Panc1 (cell line): ENCODE measurements at regions not wholly inside any gene's neighbourhood (a gene's known extent, or its start where the extent isn't known, plus 50 kb on each side); places are given as distances from the start of the nearest gene placed in this dataset.

ENCODE experiments used
- ATAC-seq: fragments of 200-7000 bp; cut with Tn5 transposase; 2 replicates; pipeline ENCODE4 v1.9.1; 2020; ENCODE audit warnings: mild to moderate bottlenecking, moderate library complexity
- BruUV-seq: library from RNA; stranded (reverse); fragments of 400-500 nt; replicated peaks from 2 replicates; lab custom pipeline; 2021; lab: Mats Ljungman, UMichigan
- CTCF ChIA-PET: fragments of 300-600 bp; sonication (Branson Sonifier 250); formaldehyde crosslinking; loops from one replicate; lab custom pipeline; 2022; ENCODE audit warnings: antibody characterized with exemption; lab: Charles Lee
- POLR2A ChIA-PET: fragments of 300-600 bp; sonication (Branson Sonifier 250); formaldehyde crosslinking; loops from one replicate; lab custom pipeline; 2022; ENCODE audit warnings: antibody characterized with exemption; lab: Charles Lee
- DNase-seq: peaks from one replicate; pipeline ENCODE4 v3.0.0-alpha.2; 2010; ENCODE audit warnings: low read depth, low spot score
- H3K27ac ChIP-seq: 2 replicates; pipeline ENCODE4 v1.5.1; 2011; ENCODE audit warnings: mild to moderate bottlenecking, low read length, inconsistent platforms
- H3K27me3 ChIP-seq: fragments of 200-500 bp; sonication (Bioruptor generic); 2 replicates; pipeline ENCODE4 v1.6.0; 2014; ENCODE audit warnings: low read length, inconsistent platforms; ENCODE audit not compliant: control insufficient read depth, insufficient read depth
- H3K36me3 ChIP-seq: fragments of 200-500 bp; sonication (Bioruptor generic); 2 replicates; pipeline ENCODE4 v1.5.1; 2014; ENCODE audit warnings: inconsistent platforms, mild to moderate bottlenecking, low read length, moderate library complexity; ENCODE audit not compliant: control insufficient read depth, insufficient read depth
- H3K4me1 ChIP-seq: 2 replicates; pipeline ENCODE4 v1.5.1; 2011; ENCODE audit warnings: inconsistent platforms, mild to moderate bottlenecking, low read length, moderate library complexity; ENCODE audit not compliant: control insufficient read depth, insufficient read depth
- H3K4me3 ChIP-seq, 2 experiments: 2 replicates each; pipeline ENCODE4 v1.5.1; 2011 to 2012; ENCODE audit warnings: low read depth in 2 of 2, low read length in 2 of 2, mild to moderate bottlenecking in 2 of 2, inconsistent platforms in 1 of 2, moderate library complexity in 1 of 2
- H3K9me3 ChIP-seq: fragments of 200-500 bp; sonication (Bioruptor generic); 2 replicates; pipeline ENCODE4 v1.5.1; 2014; ENCODE audit warnings: low read depth, mild to moderate bottlenecking, inconsistent platforms, low read length, moderate library complexity; ENCODE audit not compliant: control insufficient read depth, insufficient read depth
- CTCF ChIP-seq: fragments of 450-650 bp; IDR thresholded peaks from 2 replicates; pipeline ENCODE4 v1.5.1; 2017; ENCODE audit warnings: mild to moderate bottlenecking
- POLR2AphosphoS5 ChIP-seq: IDR thresholded peaks from 2 replicates; pipeline ENCODE4 v1.6.1; 2012; ENCODE audit warnings: mild to moderate bottlenecking, low read depth, low read length, moderate library complexity
- REST ChIP-seq, 2 experiments: IDR thresholded peaks; 2 replicates each; pipeline ENCODE4 v1.6.1; 2011 to 2012; ENCODE audit warnings: low read depth in 2 of 2, control low read depth in 1 of 2, low read length in 1 of 2, mild to moderate bottlenecking in 1 of 2, moderate library complexity in 1 of 2; ENCODE audit not compliant: insufficient read depth in 1 of 2
- SIN3A ChIP-seq: IDR thresholded peaks from 2 replicates; pipeline ENCODE4 v1.6.1; 2012; ENCODE audit warnings: low read depth, mild to moderate bottlenecking, low read length, moderate library complexity, borderline replicate concordance; ENCODE audit not compliant: insufficient read depth
- TCF7L2 ChIP-seq: IDR thresholded peaks from 2 replicates; pipeline ENCODE4 v1.6.1; 2011; ENCODE audit warnings: mild to moderate bottlenecking, low read depth, low read length, inconsistent platforms
- in situ Hi-C: cut with HindIII; loops from 2 replicates; pipeline ENCODE4 v1.10.0; 2016; ENCODE audit warnings: low sequenced_read_pairs, low pct_unique_long_range_greater_than_20kb
- intact Hi-C: fragments of 100-400 bp; cut with micrococcal nuclease; formaldehyde crosslinking; loops from one replicate; pipeline ENCODE4 v1.10.0; 2022; ENCODE audit not compliant: unreplicated experiment

- H3K36me3 ChIP-seq = no peaks in the 10 kb centered on the region
- ATAC-seq (no peak), DNase-seq (no peak)
- BruUV-seq = no TSS peak
- H3K27me3 ChIP-seq = no peaks in the 10 kb centered on the region
- no peak overlapping the region for H3K4me3 ChIP-seq
- in situ Hi-C loops (no loop called here), intact Hi-C loops (no loop called here)
- no peak overlapping the region for H3K27ac ChIP-seq
- POLR2A ChIA-PET = no interaction called here
- CTCF ChIA-PET = no interaction called here
- TF ChIP-seq REST (IDR thresholded peaks at IDR 0.05; ENCODE audit: insufficient read depth in 1 of 2, low read depth in 2 of 2, low read length in 1 of 2) = no peak
- no peaks in the 10 kb centered on the region for H3K4me1 ChIP-seq
- H3K9me3 ChIP-seq = no peaks in the 10 kb centered on the region
Measured at GRCh38 chr9:90515510-90515909, 127.1 kb downstream of the DIRAS2 start.

- Histone ChIP-seq H3K27ac (no peak overlapping the region), H3K9me3 (no peaks in the 10 kb centered on the region), H3K27me3 (no peaks in the 10 kb centered on the region), H3K4me1 (no peaks in the 10 kb centered on the region), H3K4me3 (no peak overlapping the region), H3K36me3 (no peaks in the 10 kb centered on the region)
- ATAC-seq = no peak
- POLR2A ChIA-PET = no interaction called here
- intact Hi-C loops = no loop called here
- TF ChIP-seq POLR2AphosphoS5 (no peak), TCF7L2 (no peak), REST (IDR thresholded peaks at IDR 0.05; ENCODE audit: insufficient read depth in 1 of 2, low read depth in 2 of 2, low read length in 1 of 2) (no peak), CTCF (no peak), SIN3A (no peak)
- in situ Hi-C loops = no loop called here
- no TSS peak for BruUV-seq
- CTCF ChIA-PET = no interaction called here
- DNase-seq = no peak
Measured at GRCh38 chr9:90517103-90517502, 125.5 kb downstream of the DIRAS2 start.
